H9 (cell line): ENCODE measurements at regions not wholly inside any gene's neighbourhood (a gene's known extent, or its start where the extent isn't known, plus 50 kb on each side); places are given as distances from the start of the nearest gene placed in this dataset.
A peak's percentile ranks its signal among the peaks of the same experiment; 100 is the strongest.

Experiments
- DNase-seq: peaks from one replicate; pipeline ENCODE4 v3.0.0-alpha.2; 2017
- H2AFZ ChIP-seq: one replicate; pipeline ENCODE4 v1.6.1; 2013; ENCODE audit warnings: mild to moderate bottlenecking, low read length, control low read depth, moderate library complexity
- H2AK5ac ChIP-seq: 2 replicates; pipeline ENCODE4 v1.6.1; 2013; ENCODE audit warnings: low read length, control low read depth, mixed read lengths; ENCODE audit not compliant: insufficient read length
- H2BK120ac ChIP-seq: one replicate; pipeline ENCODE4 v1.6.1; 2013; ENCODE audit warnings: low read depth, mild to moderate bottlenecking, low read length, control low read depth, inconsistent platforms; ENCODE audit not compliant: poor library complexity, severe bottlenecking
- H2BK12ac ChIP-seq: 2 replicates; pipeline ENCODE4 v1.6.1; 2013; ENCODE audit warnings: low read length, control low read depth, mixed read lengths, low read depth; ENCODE audit not compliant: insufficient read length
- H2BK15ac ChIP-seq: 2 replicates; pipeline ENCODE4 v1.6.1; 2013; ENCODE audit warnings: low read depth, low read length, control low read depth
- H2BK20ac ChIP-seq: one replicate; pipeline ENCODE4 v1.6.1; 2013; ENCODE audit warnings: low read depth, mild to moderate bottlenecking, low read length, control low read depth, inconsistent platforms; ENCODE audit not compliant: poor library complexity, severe bottlenecking
- H2BK5ac ChIP-seq: 2 replicates; pipeline ENCODE4 v1.6.1; 2013; ENCODE audit warnings: low read length, control low read depth, mixed read lengths; ENCODE audit not compliant: insufficient read length
- H3K14ac ChIP-seq: 2 replicates; pipeline ENCODE4 v1.6.1; 2013; ENCODE audit warnings: low read length, control low read depth; ENCODE audit not compliant: insufficient read depth
- H3K18ac ChIP-seq: 2 replicates; pipeline ENCODE4 v1.6.1; 2013; ENCODE audit warnings: low read depth, mild to moderate bottlenecking, mixed read lengths, low read length, control low read depth; ENCODE audit not compliant: insufficient read length
- H3K23ac ChIP-seq: 2 replicates; pipeline ENCODE4 v1.6.1; 2013; ENCODE audit warnings: low read length, control low read depth, mixed read lengths, low read depth; ENCODE audit not compliant: insufficient read length
- H3K23me2 ChIP-seq: 2 replicates; pipeline ENCODE4 v1.6.1; 2013; ENCODE audit warnings: low read depth, mild to moderate bottlenecking, mixed read lengths, low read length, control low read depth; ENCODE audit not compliant: insufficient read length, poor library complexity, severe bottlenecking
- H3K27ac ChIP-seq: 2 replicates; pipeline ENCODE4 v1.5.1; 2013; ENCODE audit warnings: low read length, control low read depth, mixed read lengths, low read depth; ENCODE audit not compliant: insufficient read length
- H3K27me3 ChIP-seq: 2 replicates; pipeline ENCODE4 v1.6.1; 2013; ENCODE audit warnings: low read length, control low read depth, inconsistent platforms; ENCODE audit not compliant: insufficient read depth
- H3K4ac ChIP-seq: 2 replicates; pipeline ENCODE4 v1.6.1; 2013; ENCODE audit warnings: low read depth, mild to moderate bottlenecking, control low read depth, inconsistent platforms, low read length, moderate library complexity
- H3K4me1 ChIP-seq: 2 replicates; pipeline ENCODE4 v1.6.1; 2013; ENCODE audit warnings: low read length, control low read depth, inconsistent platforms; ENCODE audit not compliant: insufficient read depth
- H3K4me2 ChIP-seq: 2 replicates; pipeline ENCODE4 v1.6.1; 2013; ENCODE audit warnings: low read length, control low read depth, mixed read lengths; ENCODE audit not compliant: insufficient read length, insufficient read depth
- H3K56ac ChIP-seq: 2 replicates; pipeline ENCODE4 v1.6.1; 2013; ENCODE audit warnings: low read depth, mild to moderate bottlenecking, mixed read lengths, low read length, control low read depth; ENCODE audit not compliant: insufficient read length
- H3K79me1 ChIP-seq: 2 replicates; pipeline ENCODE4 v1.6.1; 2013; ENCODE audit warnings: low read depth, mild to moderate bottlenecking, moderate library complexity, low read length, control low read depth, inconsistent platforms; ENCODE audit not compliant: insufficient read depth, poor library complexity, severe bottlenecking
- H3K79me2 ChIP-seq: 2 replicates; pipeline ENCODE4 v1.6.1; 2013; ENCODE audit warnings: low read length, control low read depth, inconsistent platforms; ENCODE audit not compliant: insufficient read depth
- H3K9ac ChIP-seq: 2 replicates; pipeline ENCODE4 v1.6.1; 2013; ENCODE audit warnings: low read length, control low read depth, mixed read lengths; ENCODE audit not compliant: insufficient read length; ENCODE audit errors: extremely low read depth
- H3K9me3 ChIP-seq: one replicate; pipeline ENCODE4 v1.6.1; 2013; ENCODE audit warnings: low read depth, low read length, inconsistent platforms; ENCODE audit not compliant: control insufficient read depth
- H3T11ph ChIP-seq: one replicate; pipeline ENCODE4 v1.6.1; 2013; ENCODE audit warnings: mild to moderate bottlenecking, low read length, control low read depth, inconsistent platforms
- H4K20me1 ChIP-seq: one replicate; pipeline ENCODE4 v1.6.1; 2013; ENCODE audit not compliant: control insufficient read depth, insufficient read length, insufficient read depth
- H4K5ac ChIP-seq: 2 replicates; pipeline ENCODE4 v1.6.1; 2013; ENCODE audit warnings: low read depth, mild to moderate bottlenecking, mixed read lengths, low read length, control low read depth; ENCODE audit not compliant: insufficient read length
- H4K8ac ChIP-seq: replicated peaks from 2 replicates; pipeline ENCODE4 v1.6.1; 2013; ENCODE audit warnings: low read length, control low read depth, mixed read lengths, low read depth; ENCODE audit not compliant: insufficient read length
- H4K91ac ChIP-seq: 2 replicates; pipeline ENCODE4 v1.6.1; 2013; ENCODE audit warnings: low read depth, mild to moderate bottlenecking, moderate library complexity, mixed read lengths, low read length, control low read depth; ENCODE audit not compliant: insufficient read length
- H3K27ac Mint-ChIP-seq, 3 experiments: 2 replicates in 2 of 3; 3 replicates in 1 of 3; pipeline ENCODE4 v1.8.0; 2020 to 2021; ENCODE audit warnings: mixed read lengths in 3 of 3, mild to moderate bottlenecking in 1 of 3, moderate library complexity in 1 of 3
- H3K27me3 Mint-ChIP-seq: 2 replicates; pipeline ENCODE4 v1.8.0; 2021; ENCODE audit warnings: low read depth, mild to moderate bottlenecking, moderate library complexity, mixed read lengths
- H3K36me3 Mint-ChIP-seq, 3 experiments: 2 replicates in 2 of 3; 3 replicates in 1 of 3; pipeline ENCODE4 v1.8.0; 2020 to 2021; ENCODE audit warnings: low read depth in 3 of 3, mixed read lengths in 3 of 3; ENCODE audit not compliant: insufficient read depth in 1 of 3
- H3K4me1 Mint-ChIP-seq, 2 experiments: 2 replicates each; pipeline ENCODE4 v1.8.0; 2020; ENCODE audit warnings: mixed read lengths in 2 of 2
- H3K4me3 Mint-ChIP-seq, 2 experiments: 2 replicates in 1 of 2; 3 replicates in 1 of 2; pipeline ENCODE4 v1.8.0; 2020 to 2021; ENCODE audit warnings: mild to moderate bottlenecking in 2 of 2, mixed read lengths in 2 of 2, moderate library complexity in 1 of 2
- H3K9me3 Mint-ChIP-seq, 2 experiments: 2 replicates in 1 of 2; 3 replicates in 1 of 2; pipeline ENCODE4 v1.8.0; 2020; ENCODE audit warnings: mild to moderate bottlenecking in 2 of 2, mixed read lengths in 2 of 2, moderate library complexity in 1 of 2
- CTCF ChIP-seq: fragments of 200-600 bp; sonication (generic); conservative IDR thresholded peaks from 3 replicates; pipeline ENCODE4 v1.8.0; 2021; ENCODE audit warnings: antibody characterized with exemption, mild to moderate bottlenecking
- WGBS: extraction: QIAGEN DNeasy Blood & Tissue Kit; methylation state at CpG from one replicate; pipeline ENCODE4 v1.1.7; 2013; ENCODE audit warnings: missing lambda C conversion rate, low lambda C conversion rate, mixed read lengths; ENCODE audit not compliant: insufficient read length; ENCODE audit errors: extremely low coverage; 5-methylcytosine and 5-hydroxymethylcytosine counted together

GRCh38 chr15:62875626-62876021 is 166.9 kb upstream of the TPM1 start:
- peaks cover 2 to 11% (median 5%) of the 10 kb centered on the region in 3 experiments; a peak in 5 of 7 replicates for H3K36me3 Mint-ChIP-seq
- Histone ChIP-seq H3K9me3 (no peaks in the 10 kb centered on the region), H3K4me1 (peaks cover 2% of the 10 kb centered on the region; the same call in 1 of the 2 replicates), H4K5ac (no peak overlapping the region), H3K18ac (peak overlapping the region; percentile 37), H3K56ac (no peak overlapping the region), H3K79me1 (no peaks in the 10 kb centered on the region), H3K4ac (no peak overlapping the region), H2BK15ac (no peak overlapping the region), H2AK5ac (no peak overlapping the region), H3K79me2 (no peaks in the 10 kb centered on the region), H3T11ph (no peak overlapping the region), H3K23me2 (no peaks in the 10 kb centered on the region), H3K14ac (no peak overlapping the region), H2BK20ac (no peak overlapping the region), H3K9ac (no peak overlapping the region), H3K23ac (no peak overlapping the region), H3K27me3 (no peaks in the 10 kb centered on the region), H2BK5ac (no peak overlapping the region), H2BK120ac (no peak overlapping the region), H4K91ac (no peak overlapping the region), H4K8ac (no peak overlapping the region), H2AFZ (no peak overlapping the region), H4K20me1 (no peaks in the 10 kb centered on the region), H3K4me2 (no peak overlapping the region), H3K27ac (no peak overlapping the region), H2BK12ac (no peak overlapping the region)
- DNase-seq: no peak
- H3K4me3 Mint-ChIP-seq: no peak overlapping the region
- peaks cover 6 to 7% of the 10 kb centered on the region in 2 experiments for H3K9me3 Mint-ChIP-seq
- no CpG with 5 or more reads among the region's 4 CpGs for WGBS
- H3K4me1 Mint-ChIP-seq: peaks cover 52 to 54% of the 10 kb centered on the region in 2 experiments
- no peak for TF ChIP-seq CTCF
- peaks cover 19% of the 10 kb centered on the region for H3K27me3 Mint-ChIP-seq
- H3K27ac Mint-ChIP-seq: no peak overlapping the region
